ENCODE measurements at regions not wholly inside any gene's neighbourhood (a gene's known extent, or its start where the extent isn't known, plus 50 kb on each side); places are given as distances from the start of the nearest gene placed in this dataset.
"Not testable (repeated sequence)": the region's sequence is repeated elsewhere in the genome, so short reads cannot be mapped to it uniquely, and the experiment has no call there.

DNA sequence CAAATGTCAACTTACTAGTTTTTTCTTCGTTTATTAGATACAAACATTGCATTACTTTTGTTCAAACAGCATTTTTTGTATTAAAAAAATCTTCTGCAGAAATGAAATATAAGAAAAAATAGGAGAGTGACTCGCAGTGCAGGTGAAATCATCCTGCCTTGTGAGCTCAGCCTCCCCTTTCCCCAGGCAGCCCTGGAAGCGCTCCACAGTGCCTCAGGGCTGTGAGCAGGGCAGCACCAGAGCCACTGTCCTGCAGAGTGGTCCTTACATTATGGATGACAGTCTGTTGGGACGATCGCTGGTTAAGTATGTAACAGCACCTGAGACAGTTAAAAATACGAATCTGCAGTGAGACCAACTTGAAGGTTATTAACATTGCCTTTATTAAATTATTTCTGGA, 695.4 kb upstream of the POM121L12 start:
- Histone ChIP-seq H3K79me2 (ENCODE audit: low read length) (no peaks in the 10 kb centered on the region), H3K9me2 (replicated peaks; ENCODE audit: insufficient read depth, low read length) (no peaks in the 10 kb centered on the region), H3K4me1 (ENCODE audit: low read length) (no peaks in the 10 kb centered on the region), H2AFZ (ENCODE audit: low read length) (no peak overlapping the region), H3K9me3 (ENCODE audit: low read length) (no peaks in the 10 kb centered on the region; the same call in 1 of the 2 replicates), H3K27me3 (ENCODE audit: low read length) (no peaks in the 10 kb centered on the region), H3K9ac (ENCODE audit: low read length) (no peak overlapping the region), H4K20me1 (ENCODE audit: insufficient read depth, low read depth, low read length) (no peaks in the 10 kb centered on the region), H3K4me3 (ENCODE audit: low read length) (no peak overlapping the region), H3K36me3 (ENCODE audit: insufficient read depth, low read length) (no peaks in the 10 kb centered on the region), H3K27ac (ENCODE audit: low read length) (no peak overlapping the region), H3K4me2 (ENCODE audit: low read depth, low read length, poor library complexity, severe bottlenecking) (no peak overlapping the region)
- no peak for DNase-seq

DNA sequence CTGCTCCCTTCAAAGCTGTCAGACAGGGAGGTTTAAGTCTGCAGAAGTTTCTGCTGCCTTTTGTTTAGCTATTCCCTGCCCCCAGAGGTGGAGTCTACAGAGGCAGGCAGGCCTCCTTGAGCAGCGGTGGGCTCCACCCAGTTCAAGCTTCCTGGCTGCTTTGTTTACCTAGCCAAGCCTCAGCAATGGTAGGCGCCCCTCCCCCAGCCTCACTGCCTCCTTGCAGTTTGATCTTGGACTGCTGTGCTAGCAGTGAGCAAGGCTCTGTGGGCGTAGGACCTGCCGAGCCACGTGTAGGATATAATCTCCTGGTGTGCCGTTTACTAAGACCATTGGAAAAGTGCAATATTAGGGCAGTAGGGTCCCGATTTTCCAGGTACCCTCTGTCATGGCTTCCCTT, 707.1 kb upstream of the POM121L12 start:
- not testable (repeated sequence) for H3K79me2 ChIP-seq (ENCODE audit: low read length); H4K20me1 ChIP-seq (ENCODE audit: insufficient read depth, low read depth, low read length); H3K4me1 ChIP-seq (ENCODE audit: low read length); H3K9me2 ChIP-seq (replicated peaks; ENCODE audit: insufficient read depth, low read length); H3K27ac ChIP-seq (ENCODE audit: low read length); H3K9ac ChIP-seq (ENCODE audit: low read length); H3K27me3 ChIP-seq (ENCODE audit: low read length); H3K36me3 ChIP-seq (ENCODE audit: insufficient read depth, low read length); H3K9me3 ChIP-seq (ENCODE audit: low read length); H3K4me3 ChIP-seq (ENCODE audit: low read length); H2AFZ ChIP-seq (ENCODE audit: low read length); H3K4me2 ChIP-seq (ENCODE audit: low read depth, low read length, poor library complexity, severe bottlenecking); DNase-seq

DNA sequence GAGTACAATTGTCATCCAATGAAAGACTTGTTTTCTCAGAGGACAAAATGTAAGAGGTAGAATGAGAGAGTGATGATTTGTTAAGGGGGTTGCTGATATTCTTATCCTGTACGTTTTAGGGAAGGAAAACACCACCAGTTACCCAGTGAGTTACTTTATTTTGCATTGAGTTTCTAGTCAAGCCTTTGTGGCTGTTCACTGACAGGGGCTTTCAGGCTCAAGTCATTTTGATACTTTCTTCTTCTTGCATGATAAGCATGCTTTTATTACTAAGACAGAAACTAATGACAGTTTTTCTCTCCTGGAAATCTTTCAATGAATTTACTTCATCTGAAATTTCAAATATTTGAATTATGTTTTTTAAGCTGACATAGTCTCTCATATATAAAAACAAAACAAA, 710.2 kb upstream of the POM121L12 start:
- H3K9ac ChIP-seq (ENCODE audit: low read length), result no peak overlapping the region
- H3K27me3 ChIP-seq (ENCODE audit: low read length), result no peaks in the 10 kb centered on the region
- H3K27ac ChIP-seq (ENCODE audit: low read length), result no peak overlapping the region
- no peak for DNase-seq
- H3K4me2 ChIP-seq (ENCODE audit: low read depth, low read length, poor library complexity, severe bottlenecking), result no peak overlapping the region
- no peaks in the 10 kb centered on the region for H3K9me2 ChIP-seq (replicated peaks; ENCODE audit: insufficient read depth, low read length)
- no peak overlapping the region for H2AFZ ChIP-seq (ENCODE audit: low read length)
- no peaks in the 10 kb centered on the region for H3K4me1 ChIP-seq (ENCODE audit: low read length)
- no peaks in the 10 kb centered on the region for H3K36me3 ChIP-seq (ENCODE audit: insufficient read depth, low read length)
- H3K79me2 ChIP-seq (ENCODE audit: low read length), result no peaks in the 10 kb centered on the region
- peaks cover 11% of the 10 kb centered on the region for H3K9me3 ChIP-seq (ENCODE audit: low read length)
- no peak overlapping the region for H3K4me3 ChIP-seq (ENCODE audit: low read length)
- H4K20me1 ChIP-seq (ENCODE audit: insufficient read depth, low read depth, low read length), result no peaks in the 10 kb centered on the region

DNA sequence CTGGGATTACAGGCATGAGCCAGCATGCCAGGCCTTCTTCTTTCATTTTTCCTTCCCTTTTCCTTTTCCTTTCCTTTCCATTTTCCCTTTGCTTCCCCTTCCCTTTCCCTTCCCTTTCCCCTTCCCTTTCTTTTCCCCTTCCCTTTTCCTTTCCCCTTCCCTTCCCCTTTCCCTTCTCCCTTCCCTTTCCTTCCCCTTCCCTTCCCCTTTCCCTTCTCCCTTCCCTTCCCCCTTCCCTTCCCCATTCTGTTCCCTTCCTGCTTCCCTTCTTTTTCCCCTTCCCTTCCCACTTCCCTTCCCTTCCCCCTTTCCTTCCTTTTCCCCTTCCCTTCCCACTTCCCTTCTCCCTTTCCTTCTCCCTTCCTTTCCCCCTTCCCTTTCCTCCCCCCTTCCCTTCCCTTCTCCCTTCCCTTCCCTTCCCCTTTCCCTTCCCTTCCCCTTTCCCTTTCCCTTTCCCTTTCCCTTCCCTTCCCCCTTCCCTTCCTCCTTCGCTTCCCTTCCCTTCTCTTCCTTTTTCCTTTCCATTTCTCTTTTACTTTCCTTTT, 712.2 kb upstream of the POM121L12 start:
- H3K9me2 ChIP-seq (replicated peaks; ENCODE audit: insufficient read depth, low read length), result no peaks in the 10 kb centered on the region
- no peak overlapping the region for H3K4me3 ChIP-seq (ENCODE audit: low read length)
- no peaks in the 10 kb centered on the region for H4K20me1 ChIP-seq (ENCODE audit: insufficient read depth, low read depth, low read length)
- H2AFZ ChIP-seq (ENCODE audit: low read length), result no peak overlapping the region
- DNase-seq, result no peak
- H3K9ac ChIP-seq (ENCODE audit: low read length), result no peak overlapping the region
- H3K27me3 ChIP-seq (ENCODE audit: low read length), result no peaks in the 10 kb centered on the region
- no peak overlapping the region for H3K27ac ChIP-seq (ENCODE audit: low read length)
- H3K36me3 ChIP-seq (ENCODE audit: insufficient read depth, low read length), result no peaks in the 10 kb centered on the region
- no peaks in the 10 kb centered on the region for H3K4me1 ChIP-seq (ENCODE audit: low read length)
- no peaks in the 10 kb centered on the region for H3K79me2 ChIP-seq (ENCODE audit: low read length)
- H3K9me3 ChIP-seq (ENCODE audit: low read length), result peaks cover 14% of the 10 kb centered on the region
- H3K4me2 ChIP-seq (ENCODE audit: low read depth, low read length, poor library complexity, severe bottlenecking), result no peak overlapping the region

GRCh38 chr7:52320610-52321009, 714.8 kb upstream of the POM121L12 start:
- Histone ChIP-seq H3K27me3 (ENCODE audit: low read length) (no peaks in the 10 kb centered on the region), H3K4me2 (ENCODE audit: low read depth, low read length, poor library complexity, severe bottlenecking) (no peak overlapping the region)

GRCh38 chr7:52317921-52318320, 717.5 kb upstream of the POM121L12 start:
- Histone ChIP-seq H4K20me1 (ENCODE audit: insufficient read depth, low read depth, low read length) (no peaks in the 10 kb centered on the region), H3K4me2 (ENCODE audit: low read depth, low read length, poor library complexity, severe bottlenecking) (no peak overlapping the region), H3K27me3 (ENCODE audit: low read length) (no peaks in the 10 kb centered on the region), H3K9me3 (ENCODE audit: low read length) (peaks cover 45% of the 10 kb centered on the region), H3K9ac (ENCODE audit: low read length) (no peak overlapping the region), H3K4me1 (ENCODE audit: low read length) (no peaks in the 10 kb centered on the region), H3K4me3 (ENCODE audit: low read length) (no peak overlapping the region), H3K36me3 (ENCODE audit: insufficient read depth, low read length) (no peaks in the 10 kb centered on the region), H2AFZ (ENCODE audit: low read length) (no peak overlapping the region), H3K9me2 (replicated peaks; ENCODE audit: insufficient read depth, low read length) (no peaks in the 10 kb centered on the region), H3K27ac (ENCODE audit: low read length) (no peak overlapping the region), H3K79me2 (ENCODE audit: low read length) (no peaks in the 10 kb centered on the region)
- no peak for DNase-seq

More at GRCh38 chr7:52320610-52321009, 714.8 kb upstream of the POM121L12 start:
- no peaks in the 10 kb centered on the region for H3K9me2 ChIP-seq (replicated peaks; ENCODE audit: insufficient read depth, low read length)
- H3K9me3 ChIP-seq (ENCODE audit: low read length), result peaks cover 33% of the 10 kb centered on the region
- no peaks in the 10 kb centered on the region for H3K79me2 ChIP-seq (ENCODE audit: low read length)
- H3K4me3 ChIP-seq (ENCODE audit: low read length), result no peak overlapping the region
- DNase-seq, result no peak
- no peaks in the 10 kb centered on the region for H4K20me1 ChIP-seq (ENCODE audit: insufficient read depth, low read depth, low read length)
- no peaks in the 10 kb centered on the region for H3K4me1 ChIP-seq (ENCODE audit: low read length)
- H3K9ac ChIP-seq (ENCODE audit: low read length), result no peak overlapping the region
- no peak overlapping the region for H2AFZ ChIP-seq (ENCODE audit: low read length)
- H3K27ac ChIP-seq (ENCODE audit: low read length), result no peak overlapping the region
- no peaks in the 10 kb centered on the region for H3K36me3 ChIP-seq (ENCODE audit: insufficient read depth, low read length)

DNA sequence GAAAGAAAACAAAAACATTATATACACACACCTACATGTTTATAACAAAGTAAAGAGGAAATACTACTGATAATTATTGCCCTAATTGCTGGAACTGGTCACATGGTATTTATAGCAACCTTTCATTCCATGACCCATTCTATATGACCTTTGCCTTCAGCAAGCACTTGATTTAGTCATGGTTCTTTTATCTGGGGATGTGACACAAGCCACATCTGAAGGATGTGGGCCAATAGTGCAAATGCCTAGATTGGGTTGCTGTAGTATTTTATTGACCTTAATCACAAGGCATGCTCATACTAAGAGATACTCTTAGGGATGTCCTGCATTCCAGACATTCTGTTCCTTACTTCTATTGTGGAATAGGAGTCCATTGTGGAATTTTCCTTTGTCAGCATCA, 723.5 kb upstream of the POM121L12 start:
- no peaks in the 10 kb centered on the region for H3K27me3 ChIP-seq (ENCODE audit: low read length)
- no peak overlapping the region for H3K4me3 ChIP-seq (ENCODE audit: low read length)
- no peaks in the 10 kb centered on the region for H3K79me2 ChIP-seq (ENCODE audit: low read length)
- no peaks in the 10 kb centered on the region for H4K20me1 ChIP-seq (ENCODE audit: insufficient read depth, low read depth, low read length)
- H3K27ac ChIP-seq (ENCODE audit: low read length), result no peak overlapping the region
- DNase-seq, result no peak
- no peak overlapping the region for H3K4me2 ChIP-seq (ENCODE audit: low read depth, low read length, poor library complexity, severe bottlenecking)
- H3K9me3 ChIP-seq (ENCODE audit: low read length), result peaks cover 49% of the 10 kb centered on the region
- no peak overlapping the region for H3K9ac ChIP-seq (ENCODE audit: low read length)
- H3K9me2 ChIP-seq (replicated peaks; ENCODE audit: insufficient read depth, low read length), result no peaks in the 10 kb centered on the region
- H3K36me3 ChIP-seq (ENCODE audit: insufficient read depth, low read length), result no peaks in the 10 kb centered on the region
- no peaks in the 10 kb centered on the region for H3K4me1 ChIP-seq (ENCODE audit: low read length)
- H2AFZ ChIP-seq (ENCODE audit: low read length), result no peak overlapping the region

DNA sequence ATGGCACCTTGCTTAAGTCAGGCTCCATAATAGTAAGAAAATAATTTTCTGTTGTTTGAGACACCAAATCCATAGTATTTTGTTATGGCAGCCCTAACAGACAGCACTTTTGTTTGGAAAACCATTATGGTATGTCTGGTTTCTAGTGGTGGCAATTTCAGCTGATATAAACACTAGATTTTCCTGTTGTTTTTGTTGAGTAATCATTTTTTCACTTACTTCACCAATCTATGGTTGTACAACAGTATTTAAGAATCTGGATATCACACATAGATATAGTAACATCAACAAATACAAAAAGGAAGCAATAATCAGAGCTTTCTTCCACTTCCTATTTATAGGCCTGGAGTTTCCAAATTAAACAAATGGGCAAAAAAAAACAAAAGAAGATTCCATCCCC, 725.8 kb upstream of the POM121L12 start:
- H3K4me3 ChIP-seq (ENCODE audit: low read length), result no peak overlapping the region
- DNase-seq, result no peak
- H3K9me3 ChIP-seq (ENCODE audit: low read length), result peaks cover 39% of the 10 kb centered on the region
- no peaks in the 10 kb centered on the region for H4K20me1 ChIP-seq (ENCODE audit: insufficient read depth, low read depth, low read length)
- H3K79me2 ChIP-seq (ENCODE audit: low read length), result no peaks in the 10 kb centered on the region
- H3K27me3 ChIP-seq (ENCODE audit: low read length), result no peaks in the 10 kb centered on the region
- H3K36me3 ChIP-seq (ENCODE audit: insufficient read depth, low read length), result no peaks in the 10 kb centered on the region
- H3K4me1 ChIP-seq (ENCODE audit: low read length), result no peaks in the 10 kb centered on the region
- no peaks in the 10 kb centered on the region for H3K9me2 ChIP-seq (replicated peaks; ENCODE audit: insufficient read depth, low read length)
- H2AFZ ChIP-seq (ENCODE audit: low read length), result no peak overlapping the region
- H3K9ac ChIP-seq (ENCODE audit: low read length), result no peak overlapping the region
- no peak overlapping the region for H3K27ac ChIP-seq (ENCODE audit: low read length)
- H3K4me2 ChIP-seq (ENCODE audit: low read depth, low read length, poor library complexity, severe bottlenecking), result no peak overlapping the region

Data from Karpas-422 (cell line).